Right cardiac atrium (tissue), 5 donors: ENCODE measurements at regions not wholly inside any gene's neighbourhood (a gene's known extent, or its start where the extent isn't known, plus 50 kb on each side); places are given as distances from the start of the nearest gene placed in this dataset.
"Not testable (repeated sequence)": the region's sequence is repeated elsewhere in the genome, so short reads cannot be mapped to it uniquely, and the experiment has no call there.

Experiments
- ATAC-seq, 2 donors: fragments of 200-7000 bp; cut with Tn5 transposase; one replicate each; pipeline versions ENCODE4 v1.8.0 to v1.9.1; 2020; ENCODE audit warnings: moderate library complexity in 2 of 2, mild to moderate bottlenecking in 1 of 2
- DNase-seq, 3 donors: peaks; one replicate each; pipeline ENCODE4 v3.0.0-alpha.2; 2020
- H3K27ac ChIP-seq: one replicate; pipeline ENCODE4 v1.5.1; 2013; ENCODE audit warnings: mild to moderate bottlenecking, low read length, control low read depth, moderate library complexity
- H3K27me3 ChIP-seq: one replicate; pipeline ENCODE4 v1.6.1; 2013; ENCODE audit not compliant: control insufficient read depth, insufficient read depth
- H3K4me1 ChIP-seq: one replicate; pipeline ENCODE4 v1.6.1; 2013; ENCODE audit warnings: low read length; ENCODE audit not compliant: control insufficient read depth, insufficient read depth
- H3K4me3 ChIP-seq: one replicate; pipeline ENCODE4 v1.5.1; 2013; ENCODE audit warnings: low read length, control low read depth
- H3K9me3 ChIP-seq: one replicate; pipeline ENCODE4 v1.6.1; 2013; ENCODE audit warnings: low read length; ENCODE audit not compliant: control insufficient read depth
- WGBS: extraction: QIAGEN DNeasy Blood & Tissue Kit; methylation state at CpG from one replicate; pipeline ENCODE4 v1.1.7; 2013; 5-methylcytosine and 5-hydroxymethylcytosine counted together
- intact Hi-C, 4 donors: fragments of 100-400 bp; cut with DNase I; formaldehyde crosslinking; loops; one replicate each; pipeline versions ENCODE4 v1.11.0 to v1.14.0; 2022 to 2023
- donor health status: healthy with polysubstance abuse.
- donor health status: DM: no; HTN: yes; CAD: no.
- donor health status: DM: no; HTN: no; CAD: no.
- donor health status: DM: no; HTN: yes; CAD: no; lungs with severe emphysema.
- donor health status: DM: yes; HTN: yes; CAD: no.

DNA sequence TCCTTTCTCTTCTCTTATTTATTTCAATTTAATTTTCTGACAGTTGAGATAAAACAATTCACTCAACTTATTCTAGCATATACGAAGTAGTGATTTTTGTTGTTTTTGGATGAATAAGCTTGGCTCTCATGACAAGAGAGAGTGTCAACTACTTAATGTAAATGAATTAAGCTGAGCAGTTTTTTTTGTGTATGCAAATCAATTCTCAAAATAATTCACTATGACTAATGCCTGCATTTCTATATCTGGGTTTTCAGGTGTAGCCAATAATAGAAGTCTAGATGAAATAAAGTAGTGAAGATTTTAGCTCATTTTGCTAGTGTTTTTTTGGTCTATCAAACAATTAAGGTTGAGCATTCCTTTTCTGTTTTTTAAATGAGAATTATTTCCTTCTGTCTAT, 1354.0 kb downstream of the CDH8 start:
- H3K9me3 ChIP-seq = no peaks in the 10 kb centered on the region
- H3K4me3 ChIP-seq = no peak overlapping the region
- WGBS = 56% methylated on average over 1 of the region's 1 CpG
- no peak for ATAC-seq
- H3K27ac ChIP-seq = no peak overlapping the region
- H3K27me3 ChIP-seq = no peaks in the 10 kb centered on the region
- intact Hi-C loops = no loop called here
- no peak for DNase-seq
- no peaks in the 10 kb centered on the region for H3K4me1 ChIP-seq

DNA sequence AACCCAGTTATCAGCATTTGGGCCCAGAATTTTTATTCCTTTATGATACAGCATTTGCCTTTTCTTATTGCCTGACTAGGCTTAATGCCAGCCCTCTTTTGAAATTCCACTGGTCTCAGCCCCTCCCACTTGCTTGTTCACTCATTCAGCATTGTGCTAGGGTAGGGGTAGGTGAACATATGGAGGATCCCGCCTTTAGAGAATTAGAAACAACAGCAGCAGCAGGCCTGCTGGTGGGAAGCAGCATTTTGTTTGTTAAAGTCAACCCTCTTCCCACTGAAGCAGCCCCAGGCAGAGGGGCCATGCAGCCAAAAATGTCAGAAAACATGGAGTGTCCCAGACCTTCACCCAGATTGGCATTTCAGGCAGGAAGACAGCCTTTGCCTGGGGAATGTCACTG, 1355.2 kb downstream of the CDH8 start:
- no peak overlapping the region for H3K4me3 ChIP-seq
- intact Hi-C loops = no loop called here
- no peak for DNase-seq
- no peaks in the 10 kb centered on the region for H3K4me1 ChIP-seq
- ATAC-seq = no peak
- H3K9me3 ChIP-seq = no peaks in the 10 kb centered on the region
- no peak overlapping the region for H3K27ac ChIP-seq
- H3K27me3 ChIP-seq = no peaks in the 10 kb centered on the region
- 72% methylated on average over 1 of the region's 1 CpG for WGBS

DNA sequence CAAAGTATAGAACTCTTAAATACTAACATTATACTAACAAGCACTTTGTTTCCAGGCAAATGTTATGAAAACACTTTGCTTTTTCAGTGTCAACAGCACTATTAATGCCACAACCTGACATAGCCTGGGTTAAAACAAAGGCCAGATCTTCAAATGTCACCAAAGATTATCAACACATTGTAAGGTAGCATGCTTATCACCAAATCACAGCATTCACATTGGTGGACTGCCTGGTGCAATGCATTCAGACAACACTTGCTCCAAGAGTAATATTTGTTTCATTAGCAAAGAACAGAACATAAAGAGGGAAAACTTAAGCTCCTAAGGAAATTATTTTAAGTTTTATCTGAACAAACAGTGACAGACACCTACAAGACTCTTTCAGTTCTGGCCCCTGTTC, 1361.2 kb downstream of the CDH8 start:
- Histone ChIP-seq H3K27ac (no peak overlapping the region), H3K27me3 (no peaks in the 10 kb centered on the region), H3K4me1 (no peaks in the 10 kb centered on the region), H3K9me3 (no peaks in the 10 kb centered on the region), H3K4me3 (no peak overlapping the region)
- intact Hi-C loops = no loop called here
- no peak for ATAC-seq
- no peak for DNase-seq

DNA sequence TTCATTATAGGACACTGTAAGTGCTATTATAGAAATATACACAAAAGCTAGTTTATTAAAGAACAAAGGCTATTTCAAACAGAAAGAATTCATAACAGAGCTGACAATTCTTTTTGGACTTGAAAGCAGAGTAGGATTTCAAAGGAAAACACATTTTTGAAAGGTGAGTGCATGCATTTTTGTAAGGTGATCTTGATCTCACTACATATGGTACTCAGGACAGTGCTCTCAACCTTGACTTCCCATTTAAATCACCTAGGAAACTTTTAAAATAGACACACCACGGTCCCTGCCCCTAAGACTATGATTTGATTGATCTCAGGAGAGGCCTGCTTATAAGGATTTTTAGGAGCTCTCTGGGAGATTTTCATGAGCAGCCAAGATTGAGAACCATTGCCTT, 1362.0 kb downstream of the CDH8 start:
- Histone ChIP-seq H3K27me3 (no peaks in the 10 kb centered on the region), H3K4me1 (no peaks in the 10 kb centered on the region), H3K4me3 (no peak overlapping the region), H3K9me3 (no peaks in the 10 kb centered on the region), H3K27ac (no peak overlapping the region)
- DNase-seq = no peak
- intact Hi-C loops = no loop called here
- 30% methylated on average over 1 of the region's 1 CpG for WGBS
- ATAC-seq = no peak

DNA sequence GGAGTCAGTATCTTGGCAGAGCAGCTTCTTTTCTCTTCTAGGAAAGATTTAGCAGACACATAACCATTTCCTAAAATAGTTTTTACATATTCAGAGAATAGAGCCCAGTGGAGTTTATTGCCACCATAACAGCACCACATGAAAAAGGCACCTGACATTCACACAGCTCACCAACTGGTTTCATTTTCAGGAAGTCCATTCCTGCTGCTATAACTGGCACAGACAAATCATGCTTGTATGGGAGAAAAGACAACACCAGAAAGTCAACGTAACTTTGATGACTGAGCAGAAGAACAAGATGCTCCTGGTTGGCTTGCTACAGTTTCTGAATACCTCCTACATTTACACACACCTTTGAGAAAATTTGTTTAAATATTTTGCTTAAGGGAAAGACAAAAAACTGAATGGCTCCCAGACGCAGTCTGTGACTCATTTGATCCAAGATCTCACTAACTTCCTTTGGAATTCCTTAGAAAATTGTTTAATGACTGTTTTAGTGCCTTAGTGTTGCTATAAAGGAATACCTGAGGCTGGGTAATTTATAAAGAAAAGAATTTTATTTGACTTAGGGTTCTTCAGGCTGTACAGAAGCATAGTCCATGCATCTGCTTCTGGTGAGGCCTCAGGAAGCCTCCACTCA, 1380.6 kb downstream of the CDH8 start:
- DNase-seq = no peak

DNA sequence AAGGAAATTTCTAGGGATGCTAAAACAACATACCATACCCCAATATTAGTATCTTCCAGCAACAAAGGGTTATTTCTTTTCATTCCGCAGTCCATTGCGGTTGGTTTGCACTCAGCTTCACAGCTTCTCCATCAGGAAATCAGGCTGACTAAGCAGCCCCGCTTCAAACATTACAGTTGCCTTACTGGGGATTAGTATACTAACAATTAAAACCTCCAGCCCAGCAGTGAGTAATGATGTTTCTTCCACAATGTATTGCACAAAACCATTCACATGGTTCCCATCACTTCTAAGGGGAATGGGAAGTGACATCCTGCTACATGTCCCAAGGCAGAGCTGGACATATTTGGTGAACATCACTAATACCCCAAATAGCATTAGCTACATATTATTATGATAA, 1384.9 kb downstream of the CDH8 start:
- ATAC-seq = no peak
- Histone ChIP-seq H3K27ac (no peak overlapping the region), H3K9me3 (no peaks in the 10 kb centered on the region), H3K4me3 (no peak overlapping the region), H3K27me3 (no peaks in the 10 kb centered on the region), H3K4me1 (no peaks in the 10 kb centered on the region)
- 91% methylated on average over 3 of the region's 3 CpGs for WGBS
- intact Hi-C loops = no loop called here
- DNase-seq = no peak

More for the DNA sequence above, 1380.6 kb downstream of the CDH8 start:
- Histone ChIP-seq H3K4me1 (no peaks in the 10 kb centered on the region), H3K27me3 (no peaks in the 10 kb centered on the region), H3K4me3 (no peak overlapping the region), H3K27ac (no peak overlapping the region), H3K9me3 (no peaks in the 10 kb centered on the region)
- WGBS = 63% methylated on average over 2 of the region's 2 CpGs
- no peak for ATAC-seq
- intact Hi-C loops = no loop called here

DNA sequence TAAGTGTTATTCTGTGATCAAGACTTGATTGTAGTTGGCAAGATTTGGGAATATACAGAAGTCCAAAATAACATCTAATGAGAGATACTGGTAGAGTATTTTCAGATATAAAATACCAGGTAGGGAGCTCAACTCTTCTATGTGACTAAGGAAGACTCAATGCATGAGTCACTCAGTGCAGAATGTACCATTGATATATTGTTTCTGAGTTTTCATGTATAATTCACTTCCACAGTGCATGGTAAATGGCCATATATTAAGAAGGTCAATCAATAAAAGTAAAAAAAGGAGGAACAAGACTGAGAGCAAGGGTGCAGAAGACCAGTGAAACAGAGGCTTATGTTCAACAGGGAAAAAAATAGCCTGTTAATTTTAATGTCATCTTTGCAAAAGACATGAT, 1387.9 kb downstream of the CDH8 start:
- no peak for DNase-seq
- Histone ChIP-seq H3K4me3 (no peak overlapping the region), H3K4me1 (no peaks in the 10 kb centered on the region), H3K27ac (no peak overlapping the region), H3K9me3 (no peaks in the 10 kb centered on the region), H3K27me3 (no peaks in the 10 kb centered on the region)
- intact Hi-C loops = no loop called here
- no peak for ATAC-seq

DNA sequence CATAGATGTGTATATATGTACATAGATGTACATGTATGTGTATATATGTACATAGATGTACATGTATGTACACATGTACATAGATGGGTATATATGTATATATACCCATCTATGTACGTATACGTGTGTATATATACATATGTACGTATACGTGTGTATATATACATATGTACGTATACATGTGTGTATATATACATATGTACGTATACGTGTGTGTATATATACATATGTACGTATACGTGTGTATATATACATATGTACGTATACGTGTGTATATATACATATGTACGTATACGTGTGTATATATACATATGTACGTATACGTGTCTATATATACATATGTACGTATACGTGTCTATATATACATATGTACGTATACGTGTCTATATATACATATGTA, 1388.8 kb downstream of the CDH8 start:
- intact Hi-C loops, H3K9me3 ChIP-seq, ATAC-seq, H3K27me3 ChIP-seq, DNase-seq, H3K27ac ChIP-seq, H3K4me3 ChIP-seq, H3K4me1 ChIP-seq: not testable (repeated sequence)
- WGBS = 83% methylated on average over 19 of the region's 19 CpGs

DNA sequence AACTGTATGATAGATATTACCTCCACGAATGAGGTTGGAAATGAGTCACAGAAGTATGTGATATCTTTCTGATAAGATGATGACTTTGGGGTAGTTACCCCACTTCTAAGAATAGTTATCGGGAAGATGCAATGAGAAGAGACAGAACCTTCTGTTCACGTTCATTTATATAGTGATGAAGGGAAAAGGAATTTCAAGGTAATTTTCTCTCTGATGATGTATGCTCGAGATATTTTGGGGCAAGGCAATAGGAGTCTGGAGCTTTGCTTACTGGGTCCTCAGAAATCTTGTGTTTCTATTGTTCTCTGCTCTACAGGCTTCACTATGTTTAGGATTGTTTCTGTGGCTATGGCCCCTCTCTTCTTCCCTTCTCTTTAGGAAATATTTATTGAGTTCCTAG, 1389.6 kb downstream of the CDH8 start:
- ATAC-seq (no peak), DNase-seq (no peak)
- intact Hi-C loops = no loop called here
- Histone ChIP-seq H3K9me3 (no peaks in the 10 kb centered on the region), H3K27ac (no peak overlapping the region), H3K4me3 (no peak overlapping the region), H3K27me3 (no peaks in the 10 kb centered on the region), H3K4me1 (no peaks in the 10 kb centered on the region)
- 81% methylated on average over 4 of the region's 4 CpGs for whole genome bisulfite sequencing

DNA sequence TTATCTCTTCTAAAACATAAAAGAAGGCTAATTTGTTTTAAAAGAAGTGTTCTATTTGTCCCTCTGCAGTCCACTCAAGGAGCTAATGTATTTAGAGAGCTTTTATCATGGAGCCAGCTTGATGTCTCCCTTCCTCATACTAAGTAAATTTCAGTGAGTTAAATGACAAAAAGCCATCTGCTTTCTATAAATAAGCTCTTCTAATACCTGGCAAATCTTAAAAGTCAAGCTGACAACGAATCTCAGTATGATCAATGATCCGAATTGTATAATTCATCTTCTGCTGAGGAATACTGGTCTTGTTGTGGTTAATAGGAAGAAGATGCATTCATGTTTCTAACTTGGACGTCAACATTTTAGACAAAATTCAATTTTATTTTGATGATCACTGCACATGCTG, 1390.7 kb downstream of the CDH8 start:
- H3K4me3 ChIP-seq = no peak overlapping the region
- intact Hi-C loops = no loop called here
- no peaks in the 10 kb centered on the region for H3K9me3 ChIP-seq
- DNase-seq = no peak
- ATAC-seq = no peak
- H3K4me1 ChIP-seq = no peaks in the 10 kb centered on the region
- WGBS = 70% methylated on average over 3 of the region's 3 CpGs
- no peaks in the 10 kb centered on the region for H3K27me3 ChIP-seq
- no peak overlapping the region for H3K27ac ChIP-seq

DNA sequence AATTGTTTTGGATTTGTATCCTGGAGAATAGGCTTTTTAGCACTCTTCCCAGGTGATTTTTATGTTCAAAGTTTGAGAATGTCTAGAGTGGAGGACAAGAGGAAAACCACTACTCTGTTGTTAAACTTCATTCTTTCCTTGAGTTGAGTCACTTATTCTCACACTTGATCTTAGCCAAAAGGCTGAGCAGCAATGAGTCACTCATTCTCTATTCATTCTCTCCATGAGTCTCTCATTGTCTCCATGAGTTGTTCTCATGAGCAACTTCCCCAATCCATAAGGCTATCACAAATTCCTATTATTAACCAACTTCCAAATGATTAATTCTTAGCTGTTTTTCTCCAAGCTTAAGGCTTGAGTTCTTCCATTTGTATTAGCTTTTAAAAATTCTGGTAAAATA, 1393.3 kb downstream of the CDH8 start:
- no peak for ATAC-seq

DNA sequence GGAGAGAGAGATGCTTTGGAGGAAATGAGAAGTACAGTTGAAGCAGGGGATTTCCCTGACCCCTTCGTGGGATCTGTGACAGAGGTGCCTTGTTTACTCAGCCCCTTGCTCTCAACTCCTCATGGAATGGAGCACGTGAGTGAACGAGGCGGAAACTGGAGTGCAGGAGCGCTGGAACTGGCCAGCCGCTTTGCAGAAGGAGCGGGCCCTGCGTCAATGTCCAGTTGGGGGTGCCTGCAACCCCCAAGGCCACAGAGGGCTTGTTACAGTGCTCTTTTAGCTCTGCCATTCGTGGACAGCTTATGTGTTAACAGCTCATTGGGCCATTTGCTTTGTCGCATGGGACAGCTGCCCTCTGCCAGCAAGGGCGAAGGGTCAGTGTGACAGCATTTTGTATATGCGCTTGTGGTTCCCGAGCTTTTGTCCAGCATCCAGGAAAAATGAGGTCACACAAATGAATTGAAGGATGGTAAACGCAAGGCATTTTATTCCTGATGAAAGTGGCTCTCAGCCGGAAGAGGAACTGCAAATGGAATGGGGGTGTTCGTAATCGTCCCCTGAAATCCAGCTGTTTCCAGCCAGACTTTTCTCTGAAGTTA, 1395.1 kb downstream of the CDH8 start:
- Histone ChIP-seq H3K27ac (no peak overlapping the region), H3K4me3 (no peak overlapping the region), H3K4me1 (no peaks in the 10 kb centered on the region), H3K9me3 (no peaks in the 10 kb centered on the region), H3K27me3 (no peaks in the 10 kb centered on the region)
- WGBS = 74% methylated on average over 17 of the region's 17 CpGs
- intact Hi-C loops = no loop called here
- ATAC-seq = no peak
- no peak for DNase-seq

More for the DNA sequence above, 1393.3 kb downstream of the CDH8 start:
- no peak overlapping the region for H3K4me3 ChIP-seq
- intact Hi-C loops = no loop called here
- no peaks in the 10 kb centered on the region for H3K4me1 ChIP-seq
- DNase-seq = no peak
- no peaks in the 10 kb centered on the region for H3K9me3 ChIP-seq
- H3K27ac ChIP-seq = no peak overlapping the region
- H3K27me3 ChIP-seq = no peaks in the 10 kb centered on the region
